ENCODE measurements at regions not wholly inside any gene's neighbourhood (a gene's known extent, or its start where the extent isn't known, plus 50 kb on each side); places are given as distances from the start of the nearest gene placed in this dataset.

GRCh38 chr12:82174936-82175335, 183.3 kb downstream of the CCDC59 start:
- TF ChIP-seq, protein P1, sequence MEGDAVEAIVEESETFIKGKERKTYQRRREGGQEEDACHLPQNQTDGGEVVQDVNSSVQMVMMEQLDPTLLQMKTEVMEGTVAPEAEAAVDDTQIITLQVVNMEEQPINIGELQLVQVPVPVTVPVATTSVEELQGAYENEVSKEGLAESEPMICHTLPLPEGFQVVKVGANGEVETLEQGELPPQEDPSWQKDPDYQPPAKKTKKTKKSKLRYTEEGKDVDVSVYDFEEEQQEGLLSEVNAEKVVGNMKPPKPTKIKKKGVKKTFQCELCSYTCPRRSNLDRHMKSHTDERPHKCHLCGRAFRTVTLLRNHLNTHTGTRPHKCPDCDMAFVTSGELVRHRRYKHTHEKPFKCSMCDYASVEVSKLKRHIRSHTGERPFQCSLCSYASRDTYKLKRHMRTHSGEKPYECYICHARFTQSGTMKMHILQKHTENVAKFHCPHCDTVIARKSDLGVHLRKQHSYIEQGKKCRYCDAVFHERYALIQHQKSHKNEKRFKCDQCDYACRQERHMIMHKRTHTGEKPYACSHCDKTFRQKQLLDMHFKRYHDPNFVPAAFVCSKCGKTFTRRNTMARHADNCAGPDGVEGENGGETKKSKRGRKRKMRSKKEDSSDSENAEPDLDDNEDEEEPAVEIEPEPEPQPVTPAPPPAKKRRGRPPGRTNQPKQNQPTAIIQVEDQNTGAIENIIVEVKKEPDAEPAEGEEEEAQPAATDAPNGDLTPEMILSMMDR (optimal IDR thresholded peaks at IDR 0.05 in 1 of 3, IDR thresholded peaks at IDR 0.05 in 1 of 3, conservative IDR thresholded peaks at IDR 0.05 in 1 of 3; ENCODE audit: extremely low read depth in 1 of 3, insufficient read depth in 2 of 3, low read length in 3 of 3): peak in 1 of 3 experiments; percentile 15
- no peak for TF ChIP-seq EZH2 (IDR thresholded peaks at IDR 0.05; ENCODE audit: low read length)
